Stimulated activated CD4-positive, alpha-beta T cell treated with anti-CD3 and anti-CD28 coated beads, TNF-alpha, amount 100 ng/mL, for 48 hours (primary cell): ENCODE measurements at regions not wholly inside any gene's neighbourhood (a gene's known extent, or its start where the extent isn't known, plus 50 kb on each side); places are given as distances from the start of the nearest gene placed in this dataset.
"Not testable (repeated sequence)": the region's sequence is repeated elsewhere in the genome, so short reads cannot be mapped to it uniquely, and the experiment has no call there.

Experiments
- DNase-seq, 3 donors: peaks; one replicate each; pipeline ENCODE4 v3.0.0-alpha.2; 2020; ENCODE audit warnings: low read depth in 3 of 3

DNA sequence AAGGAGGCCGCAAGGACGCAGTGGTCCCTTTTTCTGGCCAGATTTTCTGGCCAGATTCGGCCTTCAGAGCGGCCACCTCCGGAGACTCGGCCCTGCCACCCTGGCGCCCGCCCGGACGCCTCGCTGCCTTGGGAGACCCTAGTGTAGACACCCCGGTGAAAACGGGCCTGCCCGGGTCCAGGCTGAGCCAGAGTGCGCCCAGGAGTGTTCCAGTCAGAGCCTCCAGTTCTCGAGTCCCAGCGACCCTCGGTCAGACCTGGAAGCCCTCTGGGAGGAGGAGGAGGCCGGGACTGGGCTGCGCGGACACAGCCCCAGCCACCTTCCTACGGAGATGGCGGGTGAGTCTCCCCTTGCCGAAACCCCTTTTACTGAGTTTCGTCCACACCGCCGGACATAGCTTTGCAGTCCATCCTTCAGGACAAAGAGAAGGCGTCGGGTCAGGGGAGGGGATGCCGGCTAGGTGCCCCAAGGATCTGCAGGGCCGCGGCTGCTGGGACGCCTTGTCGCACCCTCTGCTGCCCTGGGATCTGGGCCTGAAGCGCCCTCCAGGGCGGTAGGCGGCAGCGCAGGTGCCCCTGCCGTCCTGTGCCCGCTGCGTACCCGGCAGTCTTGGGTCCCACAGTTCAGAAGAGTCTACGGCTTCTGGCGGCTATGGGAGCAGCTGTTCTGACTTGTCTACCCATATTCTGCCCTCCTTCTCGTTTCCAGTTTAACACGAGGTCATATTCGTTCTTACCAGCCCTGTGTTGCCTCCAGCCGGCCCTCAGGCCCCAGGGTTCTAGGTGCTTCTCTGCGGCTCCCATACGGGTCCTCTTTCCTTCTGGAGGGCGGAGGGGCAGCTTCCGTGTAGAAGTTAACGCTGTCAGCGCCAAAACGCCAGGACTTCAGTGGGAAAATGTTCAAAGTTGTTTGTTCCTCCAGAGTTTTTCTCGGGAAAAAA, 1771.7 kb upstream of the CDH9 start:
- no peak for DNase-seq

DNA sequence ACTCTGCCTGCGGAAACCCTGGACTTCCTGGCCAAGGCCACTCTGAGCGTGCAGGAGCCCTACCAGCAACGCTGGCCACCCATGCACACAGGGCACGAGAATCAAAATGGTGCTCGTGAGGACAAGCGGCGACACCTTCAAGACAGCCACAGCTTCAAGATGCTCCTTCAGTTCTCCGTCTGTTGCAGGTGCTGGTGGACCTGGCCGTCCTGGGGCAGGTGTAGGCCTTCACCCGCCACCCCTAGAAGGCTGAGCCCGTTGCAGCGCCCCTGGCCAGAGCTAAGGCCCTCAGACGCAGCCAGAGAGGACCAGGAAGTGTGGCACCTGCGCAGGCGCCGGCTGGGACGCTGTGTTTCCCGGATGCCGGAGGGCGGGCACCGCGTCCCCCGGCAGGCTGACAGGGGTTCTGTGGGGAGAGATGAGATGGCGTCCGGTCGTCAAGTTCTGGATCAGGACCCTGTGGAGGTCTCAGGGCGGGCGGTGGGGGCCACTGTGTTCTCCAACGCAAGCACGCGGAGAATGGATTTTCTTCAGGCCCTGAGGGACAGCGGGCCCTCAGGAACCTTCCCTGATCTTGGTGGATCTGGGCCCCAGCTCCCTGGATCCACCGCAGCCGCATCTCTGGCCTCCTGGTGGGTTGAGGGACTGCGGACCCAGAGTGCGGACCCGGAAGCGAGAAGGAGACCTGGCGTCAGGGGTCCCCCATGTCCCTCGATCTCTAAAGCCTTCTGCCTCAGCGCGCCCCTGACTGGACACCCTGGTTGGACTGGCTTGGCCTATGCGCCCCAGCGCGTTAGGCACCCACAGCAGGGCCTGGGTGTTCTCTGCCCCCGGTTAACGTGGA, 1770.8 kb upstream of the CDH9 start:
- DNase-seq, result no peak

DNA sequence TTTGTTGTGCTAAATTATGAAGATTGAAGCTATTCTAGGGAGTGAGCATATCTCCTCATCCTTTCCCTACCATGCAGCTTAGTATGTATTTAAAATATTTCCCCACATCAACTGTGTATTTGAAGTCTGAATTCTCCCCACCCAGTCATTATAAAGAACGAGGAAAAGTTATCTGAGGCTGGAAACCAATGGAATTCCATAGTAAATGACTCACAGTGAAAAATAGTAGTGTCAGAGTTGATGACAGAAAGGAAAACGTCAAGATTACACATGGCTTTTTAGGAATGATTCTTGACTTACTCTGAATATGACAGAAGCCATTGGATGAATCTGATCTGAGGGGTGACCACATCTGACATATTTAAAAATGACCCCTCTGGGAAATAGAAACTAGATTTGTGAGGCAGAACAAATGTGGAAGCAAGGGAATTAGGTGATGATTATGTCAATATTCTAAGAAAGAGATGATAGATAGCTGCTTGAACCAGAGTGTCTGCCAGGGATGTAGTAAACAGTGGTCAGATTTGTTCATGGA, 1768.9 kb upstream of the CDH9 start:
- DNase-seq, result no peak

DNA sequence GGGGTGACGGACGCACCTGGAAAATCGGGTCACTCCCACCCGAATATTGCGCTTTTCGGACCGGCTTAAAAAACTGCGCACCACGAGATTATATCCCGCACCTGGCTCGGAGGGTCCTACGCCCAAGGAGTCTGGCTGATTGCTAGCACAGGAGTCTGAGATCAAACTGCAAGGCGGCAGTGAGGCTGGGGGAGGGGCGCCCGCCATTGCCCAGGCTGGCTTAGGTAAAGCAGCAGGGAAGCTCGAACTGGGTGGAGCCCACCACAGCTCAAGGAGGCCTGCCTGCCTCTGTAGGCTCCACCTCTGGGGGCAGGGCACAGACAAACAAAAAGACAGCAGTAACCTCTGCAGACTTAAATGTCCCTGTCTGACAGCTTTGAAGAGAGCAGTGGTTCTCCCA, 1760.6 kb upstream of the CDH9 start:
- not testable (repeated sequence) for DNase-seq

DNA sequence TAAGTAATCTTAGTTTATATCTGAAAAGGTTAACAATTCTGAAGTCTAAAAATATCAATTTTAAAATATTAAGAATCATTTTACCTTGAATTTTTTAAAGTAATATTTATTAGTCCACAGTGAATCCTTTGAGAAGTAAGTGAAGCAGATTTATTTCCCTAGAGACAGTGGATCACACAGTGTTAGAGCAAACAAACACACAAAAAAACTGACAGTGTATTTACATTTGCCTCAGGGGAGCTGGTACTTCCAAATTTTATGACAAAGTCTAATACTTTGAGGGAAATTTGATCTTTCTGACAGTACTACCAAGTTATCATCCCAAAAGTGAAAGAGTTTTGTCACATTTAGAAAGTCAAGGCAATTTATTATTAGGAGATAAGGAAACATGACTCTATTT, 1750.6 kb upstream of the CDH9 start:
- no peak for DNase-seq

DNA sequence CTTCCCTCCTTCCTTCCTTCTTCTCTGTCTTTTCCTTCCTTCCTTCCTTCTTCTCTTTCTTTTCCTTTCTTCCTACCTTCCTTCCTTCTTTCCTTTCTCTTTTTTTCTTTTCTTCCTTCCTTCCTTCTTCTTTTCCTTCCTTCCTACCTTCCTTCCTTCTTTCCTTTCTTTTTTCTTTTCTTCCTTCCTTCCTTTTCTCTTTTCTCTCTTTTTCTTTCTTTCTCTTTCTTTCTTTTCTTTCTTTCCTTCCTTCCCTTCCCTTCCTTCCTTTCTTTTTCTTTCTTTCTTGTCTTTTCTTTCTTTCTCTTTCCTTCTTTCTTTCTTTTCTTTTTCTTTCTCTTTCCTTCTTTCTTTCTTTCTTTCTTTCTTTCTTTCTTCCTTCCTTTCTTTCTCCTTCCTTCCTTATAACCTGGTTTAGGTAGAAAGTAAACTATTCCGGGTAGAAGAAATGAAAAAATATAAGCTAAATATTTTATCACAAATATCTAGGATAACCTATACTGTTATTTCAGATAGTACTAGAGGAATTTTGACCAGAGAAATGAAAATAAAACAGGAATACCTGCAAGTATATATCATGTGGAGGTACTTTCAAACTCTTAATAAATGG, 1741.8 kb upstream of the CDH9 start:
- DNase-seq, result no peak

DNA sequence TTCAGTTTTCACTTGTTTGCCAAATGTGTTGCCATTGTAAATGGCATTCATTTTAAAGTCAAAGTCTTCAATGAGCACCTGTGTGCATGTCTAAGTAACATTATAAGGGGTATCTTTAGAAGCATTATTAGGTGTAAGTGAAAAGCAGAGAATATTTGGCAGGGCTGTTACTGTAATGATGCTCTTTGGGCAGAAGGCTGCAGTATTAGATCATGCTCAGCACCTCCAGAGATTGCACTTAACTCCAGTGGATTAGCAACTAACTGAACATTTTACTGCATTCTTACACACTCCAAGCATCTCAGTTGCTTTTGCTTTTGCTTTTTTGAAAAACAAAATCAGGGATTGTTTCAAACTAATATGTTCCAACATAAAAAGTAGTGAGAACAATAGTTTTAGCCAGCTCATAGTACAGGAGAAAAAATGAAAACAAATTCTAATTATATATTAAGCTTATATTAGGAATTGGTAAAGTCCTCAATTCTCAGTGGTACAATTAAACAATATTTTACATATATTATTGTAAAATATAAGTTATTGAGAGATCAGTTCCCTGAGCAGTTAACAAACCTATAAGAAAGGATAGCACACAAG, 1740.9 kb upstream of the CDH9 start:
- DNase-seq, result no peak

DNA sequence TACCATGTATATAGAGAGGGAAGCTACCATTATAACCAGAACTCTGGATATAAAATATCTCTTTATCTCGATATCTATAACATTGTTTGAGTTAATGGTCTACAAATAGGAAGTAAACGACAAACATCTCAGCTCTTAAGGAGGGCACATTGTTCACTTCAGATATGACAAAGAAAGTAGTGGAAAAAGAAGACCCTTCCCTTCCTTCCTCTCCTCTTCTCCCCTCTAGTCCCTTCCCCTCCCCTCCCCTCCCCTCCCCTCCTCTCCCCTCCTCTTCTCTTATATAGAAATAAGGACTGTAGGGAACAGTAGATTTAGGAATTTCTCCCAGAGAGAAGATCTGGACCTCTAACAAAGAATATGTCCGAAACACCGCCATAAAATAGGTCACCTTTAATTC, 1731.9 kb upstream of the CDH9 start:
- DNase-seq, result no peak

DNA sequence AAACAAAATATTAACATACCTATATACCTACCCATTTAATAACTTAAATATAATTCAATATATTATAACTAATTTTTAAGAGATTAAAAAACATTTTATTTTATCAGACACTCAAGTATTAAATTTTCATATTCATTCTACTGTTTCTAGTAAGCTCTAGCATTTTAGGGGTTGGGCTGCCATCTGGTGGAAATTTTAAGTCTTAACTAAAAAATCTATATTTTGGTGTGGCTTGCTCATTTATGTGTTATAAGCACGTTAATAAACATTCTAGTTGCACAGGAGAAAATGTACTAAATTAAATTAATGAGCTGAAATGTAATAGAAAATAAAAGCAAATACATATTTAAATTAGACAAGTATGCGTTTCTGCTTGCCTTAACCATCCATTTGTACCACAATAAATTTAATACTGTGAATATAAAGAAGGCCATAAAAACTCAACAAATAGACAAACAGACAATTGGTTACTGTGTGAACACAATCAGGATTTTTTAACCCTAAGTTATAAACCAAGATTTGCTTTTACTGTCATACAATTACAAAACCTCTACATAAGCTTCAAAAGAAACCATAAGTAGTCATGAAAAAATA, 1728.3 kb upstream of the CDH9 start:
- no peak for DNase-seq

DNA sequence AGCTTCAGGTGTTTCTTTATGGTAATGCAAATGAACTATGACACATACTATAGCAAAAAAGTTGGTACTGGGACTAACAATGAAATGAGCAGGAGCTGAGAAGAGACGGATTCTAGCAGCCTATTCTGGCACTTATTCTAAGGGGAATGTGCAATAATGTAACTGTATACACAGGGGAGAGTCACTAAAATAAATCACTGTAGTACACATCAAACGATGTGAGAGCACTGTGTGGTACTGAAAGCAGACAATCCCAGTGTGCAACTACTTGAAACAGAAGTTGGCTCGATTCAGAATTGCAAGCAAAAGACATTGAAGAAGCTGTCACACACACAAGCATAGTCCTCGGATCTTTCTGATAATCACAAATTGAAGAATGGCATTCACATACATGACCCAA, 1713.0 kb upstream of the CDH9 start:
- no peak for DNase-seq

DNA sequence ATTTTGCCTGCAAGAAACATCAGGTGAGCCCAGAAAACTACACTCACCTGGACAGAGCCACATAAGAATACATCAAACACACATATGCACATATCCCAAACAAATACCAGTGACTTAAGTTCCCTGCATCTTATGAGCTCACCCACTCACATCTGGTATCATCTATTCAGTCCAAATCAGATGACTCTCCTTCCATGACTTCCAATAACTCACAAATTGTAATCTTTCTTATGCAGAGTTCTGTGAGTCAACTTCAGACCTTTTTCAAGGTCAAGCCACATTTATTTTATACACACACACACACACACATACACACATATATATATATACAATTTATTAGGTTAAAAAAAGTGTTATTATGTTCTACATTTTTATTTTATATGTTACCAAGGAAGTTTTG, 1711.9 kb upstream of the CDH9 start:
- no peak for DNase-seq

DNA sequence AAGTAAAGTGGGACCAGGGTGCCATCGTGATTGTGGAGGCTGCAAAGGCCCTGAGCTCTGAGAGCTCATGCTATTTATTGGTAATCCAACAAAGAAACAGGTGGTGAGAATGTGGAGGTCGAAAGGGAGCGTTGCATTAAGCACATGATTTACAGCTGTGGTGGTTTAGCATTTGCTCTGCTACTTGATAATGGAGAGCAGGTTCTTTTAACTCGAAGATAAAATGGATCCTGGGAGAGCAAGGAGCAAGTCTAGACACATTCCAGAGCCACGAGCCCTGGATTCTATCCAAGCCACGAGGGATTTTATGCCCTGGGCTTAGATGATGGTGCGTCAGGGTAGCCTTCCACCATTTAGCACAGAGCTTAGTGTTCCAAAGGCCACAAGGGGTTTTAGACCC, 1710.1 kb upstream of the CDH9 start:
- DNase-seq, result no peak

DNA sequence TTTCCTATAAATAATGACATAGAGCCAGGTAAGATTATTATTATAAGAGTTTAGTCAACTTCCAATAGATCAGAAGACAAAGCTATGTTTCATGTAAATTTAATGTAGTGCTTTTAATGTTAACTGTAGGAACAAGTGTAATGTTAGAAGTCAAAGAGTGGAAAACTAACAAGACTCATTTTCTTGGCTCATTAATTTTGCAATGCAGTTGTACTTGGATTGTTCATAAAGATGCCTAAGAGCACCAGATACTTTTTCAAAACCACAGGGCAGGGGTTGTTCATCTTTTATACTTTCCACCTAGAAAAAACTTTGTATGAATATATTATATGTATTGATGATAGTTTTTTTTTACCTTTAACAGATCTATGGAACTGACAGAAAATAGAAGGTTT, 1705.3 kb upstream of the CDH9 start:
- no peak for DNase-seq

DNA sequence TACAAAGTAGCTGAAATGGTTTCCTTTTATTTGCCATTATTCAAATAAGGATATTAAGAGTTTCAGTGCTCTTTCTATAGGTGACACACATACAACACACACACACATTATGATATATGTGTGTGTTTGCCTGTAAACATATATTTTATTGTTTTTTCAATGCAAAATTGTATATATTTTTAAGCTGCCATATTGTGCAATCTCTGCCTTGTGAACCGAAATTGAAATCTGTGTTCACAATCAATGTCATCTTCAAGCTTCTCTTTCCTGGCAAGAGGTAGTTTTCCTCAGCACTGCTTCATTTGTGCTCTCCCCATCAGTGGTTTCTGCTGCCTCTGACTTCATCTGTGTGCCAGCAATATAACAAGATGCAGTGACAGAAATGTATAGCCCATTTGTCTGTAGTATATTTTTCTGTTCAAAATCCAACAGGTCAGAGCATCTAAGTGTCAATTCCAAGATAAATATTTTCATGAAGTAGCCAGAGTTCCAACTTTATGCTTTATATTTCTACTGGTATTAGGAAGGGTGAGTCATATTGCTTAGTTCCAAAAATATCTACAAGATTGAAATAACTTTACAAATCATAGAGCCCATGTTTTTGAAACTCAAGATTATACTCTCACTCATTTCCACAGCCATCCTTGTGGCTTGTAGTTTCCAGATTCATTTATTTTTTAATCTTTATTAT, 1704.8 kb upstream of the CDH9 start:
- DNase-seq, result no peak

DNA sequence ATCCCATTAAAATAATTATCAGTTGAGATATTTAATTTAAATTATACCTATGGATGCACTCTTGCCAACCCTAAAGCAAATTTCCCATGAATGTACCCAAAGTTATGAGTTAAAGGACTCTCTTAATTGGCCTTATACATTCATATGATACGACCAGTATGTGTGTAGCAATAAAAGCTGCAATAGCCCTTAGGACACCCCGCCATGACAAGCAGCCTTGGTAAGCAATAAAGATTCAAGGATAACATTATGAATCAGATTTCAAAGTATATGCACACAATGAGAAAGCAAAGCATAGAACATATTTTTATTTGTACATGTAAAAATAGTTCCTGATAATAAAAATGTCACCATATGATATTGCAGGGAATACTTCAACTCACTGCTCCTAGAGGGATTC, 1699.3 kb upstream of the CDH9 start:
- no peak for DNase-seq

DNA sequence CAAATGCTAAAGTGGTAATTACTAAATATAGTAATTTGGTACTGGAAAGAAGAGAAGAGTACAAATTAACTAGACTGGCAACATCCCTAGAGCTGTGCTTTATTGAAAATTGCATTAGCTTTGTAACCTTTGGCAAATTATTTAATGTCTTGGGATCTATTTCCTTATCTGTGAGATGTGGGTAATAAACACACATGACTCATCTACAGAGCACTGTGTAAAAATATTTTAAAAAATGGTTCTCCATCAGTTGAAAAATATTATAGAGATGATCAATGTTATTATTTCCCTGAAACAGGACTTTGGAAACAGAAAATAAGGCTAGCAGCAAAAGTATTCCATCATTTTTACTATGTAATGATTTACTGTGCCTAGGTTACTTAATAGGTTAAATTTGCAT, 1698.8 kb upstream of the CDH9 start:
- DNase-seq, result no peak

DNA sequence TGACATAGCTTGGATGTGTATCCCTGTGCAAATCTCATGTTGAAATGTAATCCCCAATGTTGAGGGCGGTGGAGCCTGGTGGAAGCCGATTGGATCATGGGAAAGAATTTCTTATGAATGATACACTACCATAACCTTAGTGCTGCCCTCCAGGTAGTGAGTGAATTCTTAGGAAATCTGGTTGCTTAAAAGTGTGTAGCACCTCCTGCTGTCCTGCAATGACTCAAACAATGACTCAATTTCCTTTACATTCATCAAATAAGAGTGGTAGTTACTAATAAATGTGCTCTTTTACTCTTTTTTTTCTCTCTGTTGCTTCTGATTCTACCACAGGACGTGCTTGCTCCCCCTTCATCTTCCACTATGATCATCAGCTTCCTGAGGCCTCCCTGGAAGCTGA, 1696.0 kb upstream of the CDH9 start:
- no peak for DNase-seq

DNA sequence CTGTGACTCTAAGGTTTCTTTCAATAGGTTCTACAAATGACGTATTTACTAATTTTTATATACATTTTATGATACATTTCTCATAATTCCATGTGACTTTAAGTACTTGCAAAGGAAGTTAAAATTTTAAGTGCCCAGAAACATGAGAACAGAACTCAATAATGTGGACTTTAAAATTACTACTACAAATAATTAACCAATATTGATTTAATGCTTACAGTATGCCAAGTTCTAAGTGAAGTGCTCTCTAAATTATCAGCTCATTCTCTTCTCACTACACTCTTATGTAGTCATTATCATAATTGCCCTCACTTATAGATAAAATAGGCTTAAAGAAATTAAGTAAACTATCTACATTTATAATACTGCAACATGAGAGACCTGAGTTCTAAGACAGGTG, 1690.7 kb upstream of the CDH9 start:
- no peak for DNase-seq

DNA sequence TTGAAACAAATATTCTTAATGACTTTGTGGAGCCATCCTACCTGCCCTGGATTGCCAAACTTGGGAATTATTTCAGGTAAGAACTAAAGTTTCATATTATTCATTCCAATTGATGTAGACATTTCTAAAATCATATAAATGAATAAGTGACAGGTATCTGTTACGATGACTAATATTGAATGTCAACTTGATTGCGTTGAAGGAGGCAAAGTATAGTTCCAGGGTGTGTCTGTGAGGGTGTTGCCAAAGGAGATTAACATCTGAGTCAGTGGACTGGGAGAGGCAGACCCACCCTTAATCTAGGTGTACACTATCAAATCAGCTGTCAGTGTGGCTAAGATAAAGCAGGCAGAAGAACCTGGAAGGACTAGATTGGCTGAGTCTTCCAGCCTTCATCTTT, 1688.4 kb upstream of the CDH9 start:
- DNase-seq, result no peak

DNA sequence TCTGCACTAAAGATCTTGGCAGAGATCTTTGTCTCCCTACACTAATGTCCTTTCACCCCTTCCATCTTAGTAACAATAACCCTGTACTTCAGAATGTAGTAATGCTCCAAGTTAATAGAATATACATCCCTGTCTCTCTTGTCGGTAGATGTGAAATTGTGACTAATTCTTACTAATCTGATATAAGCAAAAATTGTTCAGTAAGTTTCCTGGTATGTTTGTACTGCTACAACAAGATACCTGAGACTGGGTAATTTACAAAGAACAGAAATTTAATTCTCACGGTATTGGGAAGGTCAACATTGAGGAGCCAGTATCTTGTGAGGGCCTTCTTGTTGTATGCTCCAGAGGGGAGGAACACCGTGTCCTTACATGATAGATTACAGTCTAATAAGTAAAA, 1686.6 kb upstream of the CDH9 start:
- DNase-seq, result no peak
